ENCODE measurements at regions not wholly inside any gene's neighbourhood (a gene's known extent, or its start where the extent isn't known, plus 50 kb on each side); places are given as distances from the start of the nearest gene placed in this dataset.
"Not testable (repeated sequence)": the region's sequence is repeated elsewhere in the genome, so short reads cannot be mapped to it uniquely, and the experiment has no call there.

- H3K9ac ChIP-seq (ENCODE audit: low read depth in 1 of 2, low read length in 2 of 2), result no peak overlapping the region
- H3K36me3 ChIP-seq (ENCODE audit: control insufficient read depth in 2 of 2, insufficient read depth in 2 of 2, low read length in 2 of 2), result no peaks in the 10 kb centered on the region
- no peak overlapping the region for H3K27ac ChIP-seq (ENCODE audit: low read depth in 2 of 2, low read length in 2 of 2)
- no peak overlapping the region for H3K4me3 ChIP-seq (ENCODE audit: low read length in 2 of 2)
- H3K27me3 ChIP-seq (ENCODE audit: control insufficient read depth in 2 of 2, insufficient read depth in 2 of 2, low read length in 2 of 2), result no peaks in the 10 kb centered on the region
- H3K4me1 ChIP-seq (ENCODE audit: control insufficient read depth in 2 of 2, insufficient read depth in 2 of 2, low read length in 2 of 2), result no peaks in the 10 kb centered on the region
- H3K9me3 ChIP-seq (ENCODE audit: control insufficient read depth in 2 of 2, low read length in 2 of 2), result no peaks in the 10 kb centered on the region
These were observed 52.0 kb upstream of the FYN start for GRCh38 chr6:111925296-111925695.

GRCh38 chr6:111926731-111927302 is 53.6 kb upstream of the FYN start:
- H3K4me1 ChIP-seq (ENCODE audit: control insufficient read depth in 2 of 2, insufficient read depth in 2 of 2, low read length in 2 of 2), result no peaks in the 10 kb centered on the region
- no peaks in the 10 kb centered on the region for H3K27me3 ChIP-seq (ENCODE audit: control insufficient read depth in 2 of 2, insufficient read depth in 2 of 2, low read length in 2 of 2)
- H3K36me3 ChIP-seq (ENCODE audit: control insufficient read depth in 2 of 2, insufficient read depth in 2 of 2, low read length in 2 of 2), result no peaks in the 10 kb centered on the region
- no peaks in the 10 kb centered on the region for H3K9me3 ChIP-seq (ENCODE audit: control insufficient read depth in 2 of 2, low read length in 2 of 2)
- H3K4me3 ChIP-seq (ENCODE audit: low read length in 2 of 2), result no peak overlapping the region
- no peak overlapping the region for H3K27ac ChIP-seq (ENCODE audit: low read depth in 2 of 2, low read length in 2 of 2)
- H3K9ac ChIP-seq (ENCODE audit: low read depth in 1 of 2, low read length in 2 of 2), result no peak overlapping the region

DNA sequence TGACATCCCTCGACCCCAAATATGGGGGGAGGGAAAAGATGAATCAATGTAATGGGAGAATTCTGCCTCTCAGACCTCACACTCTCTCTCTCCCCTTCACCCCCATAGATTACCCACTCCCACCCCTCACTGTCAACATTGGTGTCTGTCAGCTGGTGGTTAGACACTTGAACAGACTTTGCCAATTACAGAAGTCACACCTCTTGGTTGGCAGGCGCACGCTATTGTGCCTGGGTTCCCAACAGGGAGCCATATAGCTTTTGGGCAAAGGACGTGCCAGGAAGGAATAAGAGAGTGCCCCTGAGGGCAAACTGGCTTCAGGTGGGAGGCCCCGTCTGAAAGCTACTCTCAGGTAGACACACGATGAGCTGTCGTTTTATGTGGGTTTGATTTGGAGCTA is 54.1 kb upstream of the FYN start:
- no peaks in the 10 kb centered on the region for H3K27me3 ChIP-seq (ENCODE audit: control insufficient read depth in 2 of 2, insufficient read depth in 2 of 2, low read length in 2 of 2)
- H3K36me3 ChIP-seq (ENCODE audit: control insufficient read depth in 2 of 2, insufficient read depth in 2 of 2, low read length in 2 of 2), result no peaks in the 10 kb centered on the region
- H3K9ac ChIP-seq (ENCODE audit: low read depth in 1 of 2, low read length in 2 of 2), result no peak overlapping the region
- no peak overlapping the region for H3K4me3 ChIP-seq (ENCODE audit: low read length in 2 of 2)
- H3K4me1 ChIP-seq (ENCODE audit: control insufficient read depth in 2 of 2, insufficient read depth in 2 of 2, low read length in 2 of 2), result no peaks in the 10 kb centered on the region
- H3K27ac ChIP-seq (ENCODE audit: low read depth in 2 of 2, low read length in 2 of 2), result no peak overlapping the region
- H3K9me3 ChIP-seq (ENCODE audit: control insufficient read depth in 2 of 2, low read length in 2 of 2), result no peaks in the 10 kb centered on the region

DNA sequence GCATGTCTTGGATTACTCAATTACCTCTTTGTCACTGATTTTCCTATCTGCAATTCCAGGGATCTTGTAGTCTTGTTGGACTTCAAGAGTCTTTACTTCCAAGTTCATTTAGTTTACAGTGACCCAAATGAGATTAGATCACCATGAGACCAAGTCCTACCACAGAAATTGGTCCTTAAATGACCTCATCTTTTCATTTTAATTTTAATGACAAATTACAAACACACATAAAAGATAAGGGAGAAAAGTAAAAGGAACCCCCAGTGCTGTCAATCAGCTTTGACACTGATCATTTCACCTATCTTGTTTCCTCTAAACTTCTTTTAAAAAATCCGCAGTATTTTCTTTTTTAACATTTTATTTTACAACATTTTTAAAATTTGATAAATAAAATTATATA is 54.9 kb upstream of the FYN start:
- Histone ChIP-seq H3K9me3 (ENCODE audit: control insufficient read depth in 2 of 2, low read length in 2 of 2) (no peaks in the 10 kb centered on the region), H3K4me3 (ENCODE audit: low read length in 2 of 2) (no peak overlapping the region), H3K9ac (ENCODE audit: low read depth in 1 of 2, low read length in 2 of 2) (no peak overlapping the region), H3K27me3 (ENCODE audit: control insufficient read depth in 2 of 2, insufficient read depth in 2 of 2, low read length in 2 of 2) (no peaks in the 10 kb centered on the region), H3K27ac (ENCODE audit: low read depth in 2 of 2, low read length in 2 of 2) (no peak overlapping the region), H3K4me1 (ENCODE audit: control insufficient read depth in 2 of 2, insufficient read depth in 2 of 2, low read length in 2 of 2) (no peaks in the 10 kb centered on the region), H3K36me3 (ENCODE audit: control insufficient read depth in 2 of 2, insufficient read depth in 2 of 2, low read length in 2 of 2) (no peaks in the 10 kb centered on the region)

GRCh38 chr6:111934611-111935010 is 61.4 kb upstream of the FYN start:
- H3K27ac ChIP-seq (ENCODE audit: low read depth in 2 of 2, low read length in 2 of 2); H3K27me3 ChIP-seq (ENCODE audit: control insufficient read depth in 2 of 2, insufficient read depth in 2 of 2, low read length in 2 of 2); H3K4me3 ChIP-seq (ENCODE audit: low read length in 2 of 2); H3K9ac ChIP-seq (ENCODE audit: low read depth in 1 of 2, low read length in 2 of 2); H3K4me1 ChIP-seq (ENCODE audit: control insufficient read depth in 2 of 2, insufficient read depth in 2 of 2, low read length in 2 of 2); H3K36me3 ChIP-seq (ENCODE audit: control insufficient read depth in 2 of 2, insufficient read depth in 2 of 2, low read length in 2 of 2); H3K9me3 ChIP-seq (ENCODE audit: control insufficient read depth in 2 of 2, low read length in 2 of 2): not testable (repeated sequence)

DNA sequence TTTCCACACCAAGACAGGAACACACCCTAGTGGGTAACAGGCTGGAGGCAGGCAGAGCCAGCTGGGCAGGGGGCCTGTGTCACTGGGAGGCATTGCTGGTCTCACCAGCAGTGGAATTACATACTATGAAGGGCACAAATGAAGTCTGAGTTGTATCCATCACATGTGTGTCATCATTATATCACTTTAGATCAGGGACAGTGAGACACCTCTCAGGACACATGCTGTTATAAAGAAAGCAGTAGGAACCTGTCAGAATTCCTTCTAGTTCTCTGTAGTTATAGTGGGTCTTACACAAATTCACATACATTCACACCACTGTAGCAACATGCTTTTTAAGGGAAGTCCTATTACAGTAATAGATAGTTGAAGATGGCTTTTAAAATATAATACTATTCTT is 63.5 kb upstream of the FYN start:
- no peaks in the 10 kb centered on the region for H3K9me3 ChIP-seq (ENCODE audit: control insufficient read depth in 2 of 2, low read length in 2 of 2)

DNA sequence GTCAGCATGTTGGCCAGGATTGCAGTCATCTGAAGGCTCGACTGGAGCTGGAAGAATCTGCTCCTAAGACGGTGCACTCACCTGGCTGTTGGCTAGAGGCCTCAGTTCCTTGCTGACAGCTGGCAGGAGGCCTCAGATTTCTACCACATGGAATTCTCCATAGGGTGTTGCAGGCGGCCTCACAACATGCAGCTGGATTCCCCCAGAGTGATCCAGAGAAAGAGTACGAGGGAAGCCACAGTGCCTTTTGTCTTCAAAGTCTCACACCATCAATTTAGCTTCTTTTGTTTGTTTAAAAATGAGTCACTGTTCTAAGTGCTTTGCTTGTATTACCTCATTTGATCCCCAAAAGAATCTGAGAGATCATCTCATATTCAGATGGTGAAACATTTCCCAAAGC is 65.5 kb upstream of the FYN start:
- no peaks in the 10 kb centered on the region for H3K36me3 ChIP-seq (ENCODE audit: control insufficient read depth in 2 of 2, insufficient read depth in 2 of 2, low read length in 2 of 2)
- H3K9me3 ChIP-seq (ENCODE audit: control insufficient read depth in 2 of 2, low read length in 2 of 2), result no peaks in the 10 kb centered on the region
- no peaks in the 10 kb centered on the region for H3K4me1 ChIP-seq (ENCODE audit: control insufficient read depth in 2 of 2, insufficient read depth in 2 of 2, low read length in 2 of 2)
- no peak overlapping the region for H3K27ac ChIP-seq (ENCODE audit: low read depth in 2 of 2, low read length in 2 of 2)
- H3K9ac ChIP-seq (ENCODE audit: low read depth in 1 of 2, low read length in 2 of 2), result no peak overlapping the region
- H3K27me3 ChIP-seq (ENCODE audit: control insufficient read depth in 2 of 2, insufficient read depth in 2 of 2, low read length in 2 of 2), result no peaks in the 10 kb centered on the region
- no peak overlapping the region for H3K4me3 ChIP-seq (ENCODE audit: low read length in 2 of 2)

More for the DNA sequence above, 63.5 kb upstream of the FYN start:
- Histone ChIP-seq H3K4me1 (ENCODE audit: control insufficient read depth in 2 of 2, insufficient read depth in 2 of 2, low read length in 2 of 2) (no peaks in the 10 kb centered on the region), H3K36me3 (ENCODE audit: control insufficient read depth in 2 of 2, insufficient read depth in 2 of 2, low read length in 2 of 2) (no peaks in the 10 kb centered on the region), H3K27me3 (ENCODE audit: control insufficient read depth in 2 of 2, insufficient read depth in 2 of 2, low read length in 2 of 2) (no peaks in the 10 kb centered on the region), H3K4me3 (ENCODE audit: low read length in 2 of 2) (no peak overlapping the region), H3K27ac (ENCODE audit: low read depth in 2 of 2, low read length in 2 of 2) (no peak overlapping the region), H3K9ac (ENCODE audit: low read depth in 1 of 2, low read length in 2 of 2) (no peak overlapping the region)

GRCh38 chr6:111939902-111940301 is 66.7 kb upstream of the FYN start:
- Histone ChIP-seq H3K9ac (ENCODE audit: low read depth in 1 of 2, low read length in 2 of 2) (no peak overlapping the region), H3K4me3 (ENCODE audit: low read length in 2 of 2) (no peak overlapping the region), H3K36me3 (ENCODE audit: control insufficient read depth in 2 of 2, insufficient read depth in 2 of 2, low read length in 2 of 2) (no peaks in the 10 kb centered on the region), H3K27me3 (ENCODE audit: control insufficient read depth in 2 of 2, insufficient read depth in 2 of 2, low read length in 2 of 2) (no peaks in the 10 kb centered on the region), H3K9me3 (ENCODE audit: control insufficient read depth in 2 of 2, low read length in 2 of 2) (no peaks in the 10 kb centered on the region), H3K27ac (ENCODE audit: low read depth in 2 of 2, low read length in 2 of 2) (no peak overlapping the region), H3K4me1 (ENCODE audit: control insufficient read depth in 2 of 2, insufficient read depth in 2 of 2, low read length in 2 of 2) (no peaks in the 10 kb centered on the region)

- Histone ChIP-seq H3K9me3 (ENCODE audit: control insufficient read depth in 2 of 2, low read length in 2 of 2) (no peaks in the 10 kb centered on the region), H3K27ac (ENCODE audit: low read depth in 2 of 2, low read length in 2 of 2) (no peak overlapping the region), H3K36me3 (ENCODE audit: control insufficient read depth in 2 of 2, insufficient read depth in 2 of 2, low read length in 2 of 2) (no peaks in the 10 kb centered on the region), H3K4me1 (ENCODE audit: control insufficient read depth in 2 of 2, insufficient read depth in 2 of 2, low read length in 2 of 2) (no peaks in the 10 kb centered on the region), H3K4me3 (ENCODE audit: low read length in 2 of 2) (no peak overlapping the region), H3K27me3 (ENCODE audit: control insufficient read depth in 2 of 2, insufficient read depth in 2 of 2, low read length in 2 of 2) (no peaks in the 10 kb centered on the region), H3K9ac (ENCODE audit: low read depth in 1 of 2, low read length in 2 of 2) (no peak overlapping the region)
These were observed 67.5 kb upstream of the FYN start for GRCh38 chr6:111940801-111941200.

DNA sequence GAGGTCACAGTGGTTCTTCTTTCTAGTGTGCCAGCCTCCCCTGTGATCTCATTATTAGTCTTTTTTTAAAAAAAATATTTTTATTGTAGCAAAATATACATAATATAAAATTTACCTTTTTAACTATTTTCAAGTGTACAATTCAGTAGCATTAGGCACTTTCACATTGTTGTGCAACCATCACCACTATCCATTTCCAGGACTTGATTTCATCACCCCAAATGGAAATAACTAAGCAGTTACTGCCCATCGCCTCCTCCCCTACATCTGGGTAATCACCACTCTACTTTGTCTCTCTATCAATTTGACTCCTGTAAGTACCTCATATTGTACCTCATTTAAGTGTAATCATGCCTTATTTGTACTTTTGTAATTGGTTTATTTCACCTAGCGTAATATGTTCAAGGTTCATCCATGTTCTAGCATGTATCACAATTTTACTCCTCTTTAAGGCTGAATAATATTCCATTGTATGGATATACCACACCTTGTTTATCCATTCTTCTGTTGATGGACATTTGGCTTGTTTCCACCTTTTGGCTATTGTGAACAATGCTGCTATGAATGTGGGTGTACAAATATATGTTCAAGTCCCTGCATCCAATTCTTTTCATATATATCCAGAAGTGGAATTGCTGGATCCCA is 68.6 kb upstream of the FYN start:
- Histone ChIP-seq H3K4me3 (ENCODE audit: low read length in 2 of 2) (no peak overlapping the region), H3K27me3 (ENCODE audit: control insufficient read depth in 2 of 2, insufficient read depth in 2 of 2, low read length in 2 of 2) (no peaks in the 10 kb centered on the region), H3K9me3 (ENCODE audit: control insufficient read depth in 2 of 2, low read length in 2 of 2) (no peaks in the 10 kb centered on the region), H3K9ac (ENCODE audit: low read depth in 1 of 2, low read length in 2 of 2) (no peak overlapping the region), H3K4me1 (ENCODE audit: control insufficient read depth in 2 of 2, insufficient read depth in 2 of 2, low read length in 2 of 2) (no peaks in the 10 kb centered on the region), H3K27ac (ENCODE audit: low read depth in 2 of 2, low read length in 2 of 2) (no peak overlapping the region), H3K36me3 (ENCODE audit: control insufficient read depth in 2 of 2, insufficient read depth in 2 of 2, low read length in 2 of 2) (no peaks in the 10 kb centered on the region)

Measured in mucosa of rectum (tissue), 2 donors.